ENCODE measurements at regions not wholly inside any gene's neighbourhood (a gene's known extent, or its start where the extent isn't known, plus 50 kb on each side); places are given as distances from the start of the nearest gene placed in this dataset.

DNA sequence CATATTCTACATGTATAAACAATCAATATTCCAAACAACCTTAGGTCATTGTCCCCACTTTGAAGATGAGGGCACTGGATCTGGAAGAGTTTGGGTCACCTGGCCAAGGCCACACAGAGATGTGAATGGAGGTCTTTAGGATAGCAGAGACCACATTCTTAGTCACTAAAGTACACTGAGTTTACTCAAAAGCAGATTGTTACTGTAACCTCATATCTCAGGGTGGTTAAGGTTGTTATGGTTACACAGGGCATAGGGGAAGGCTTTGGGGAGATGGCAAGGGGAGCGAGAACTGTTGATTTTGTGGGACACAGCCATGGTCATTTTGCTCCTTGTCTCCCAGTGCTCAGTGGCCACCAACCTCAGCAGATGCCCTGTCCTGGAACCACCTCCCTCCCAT, 109.4 kb downstream of the GATA6 start:
- H3K4me1 Mint-ChIP-seq (ENCODE audit: low read depth), result peaks cover 9% of the 10 kb centered on the region
- no peak overlapping the region for H3K27ac Mint-ChIP-seq (ENCODE audit: unreplicated experiment)
- peaks cover 5% of the 10 kb centered on the region for H3K9me3 Mint-ChIP-seq (ENCODE audit: low read depth)
- no peak overlapping the region for H3K4me3 Mint-ChIP-seq (ENCODE audit: unreplicated experiment)
- peaks cover 6% of the 10 kb centered on the region for H3K27me3 Mint-ChIP-seq (ENCODE audit: low read depth)
- no peak for DNase-seq (ENCODE audit: low spot score)
- TF ChIP-seq, protein P1, sequence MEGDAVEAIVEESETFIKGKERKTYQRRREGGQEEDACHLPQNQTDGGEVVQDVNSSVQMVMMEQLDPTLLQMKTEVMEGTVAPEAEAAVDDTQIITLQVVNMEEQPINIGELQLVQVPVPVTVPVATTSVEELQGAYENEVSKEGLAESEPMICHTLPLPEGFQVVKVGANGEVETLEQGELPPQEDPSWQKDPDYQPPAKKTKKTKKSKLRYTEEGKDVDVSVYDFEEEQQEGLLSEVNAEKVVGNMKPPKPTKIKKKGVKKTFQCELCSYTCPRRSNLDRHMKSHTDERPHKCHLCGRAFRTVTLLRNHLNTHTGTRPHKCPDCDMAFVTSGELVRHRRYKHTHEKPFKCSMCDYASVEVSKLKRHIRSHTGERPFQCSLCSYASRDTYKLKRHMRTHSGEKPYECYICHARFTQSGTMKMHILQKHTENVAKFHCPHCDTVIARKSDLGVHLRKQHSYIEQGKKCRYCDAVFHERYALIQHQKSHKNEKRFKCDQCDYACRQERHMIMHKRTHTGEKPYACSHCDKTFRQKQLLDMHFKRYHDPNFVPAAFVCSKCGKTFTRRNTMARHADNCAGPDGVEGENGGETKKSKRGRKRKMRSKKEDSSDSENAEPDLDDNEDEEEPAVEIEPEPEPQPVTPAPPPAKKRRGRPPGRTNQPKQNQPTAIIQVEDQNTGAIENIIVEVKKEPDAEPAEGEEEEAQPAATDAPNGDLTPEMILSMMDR (IDR thresholded peaks at IDR 0.05), result no peak
- no peaks in the 10 kb centered on the region for H3K36me3 Mint-ChIP-seq (ENCODE audit: low read depth)

DNA sequence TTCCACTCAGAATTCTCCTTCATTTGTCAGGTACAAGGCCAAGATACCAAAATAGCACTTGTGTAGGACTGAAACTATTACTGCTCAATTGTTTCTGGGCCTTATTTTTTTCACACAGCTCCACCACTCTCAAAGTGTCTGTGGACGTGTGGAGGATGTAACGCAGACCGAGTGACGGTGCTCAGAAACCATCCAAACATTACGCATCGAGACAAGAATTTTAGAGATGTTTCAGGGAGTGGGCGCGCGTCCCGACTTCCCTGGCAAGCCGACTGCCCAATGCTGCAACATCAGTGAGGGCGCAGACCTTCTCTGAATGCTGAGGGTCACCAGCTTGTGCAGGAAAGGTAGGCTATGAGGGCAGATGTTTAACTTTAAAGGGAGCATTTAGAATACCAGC, 108.4 kb downstream of the GATA6 start:
- Mint-ChIP-seq H3K27me3 (ENCODE audit: low read depth) (peaks cover 7% of the 10 kb centered on the region), H3K27ac (ENCODE audit: unreplicated experiment) (no peak overlapping the region), H3K4me3 (ENCODE audit: unreplicated experiment) (no peak overlapping the region), H3K36me3 (ENCODE audit: low read depth) (no peaks in the 10 kb centered on the region), H3K4me1 (ENCODE audit: low read depth) (peaks cover 5% of the 10 kb centered on the region), H3K9me3 (ENCODE audit: low read depth) (peaks cover 5% of the 10 kb centered on the region)
- no peak for DNase-seq (ENCODE audit: low spot score)
- TF ChIP-seq, protein P1 (IDR thresholded peaks at IDR 0.05), result no peak

DNA sequence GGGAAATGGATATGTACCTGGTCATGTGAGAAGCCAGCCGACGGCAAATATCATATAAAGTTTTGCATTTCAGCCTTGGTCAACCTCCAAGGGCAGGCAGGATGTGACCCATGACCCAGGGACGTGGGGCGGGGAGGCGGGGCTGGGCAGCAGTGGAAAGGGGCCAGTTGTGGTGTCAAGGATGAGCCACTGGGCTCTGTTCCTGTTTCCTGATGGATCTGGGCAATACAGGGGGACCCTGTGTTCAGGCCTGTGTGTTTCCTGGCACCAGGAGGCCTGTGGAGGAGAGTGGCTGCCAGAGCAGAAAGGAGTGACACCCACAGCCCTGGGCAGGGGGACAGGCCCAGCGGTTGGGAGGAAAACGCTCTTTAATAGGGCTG, 106.9 kb downstream of the GATA6 start:
- Mint-ChIP-seq H3K4me1 (ENCODE audit: low read depth) (no peaks in the 10 kb centered on the region), H3K9me3 (ENCODE audit: low read depth) (peaks cover 5% of the 10 kb centered on the region), H3K36me3 (ENCODE audit: low read depth) (no peaks in the 10 kb centered on the region), H3K27ac (ENCODE audit: unreplicated experiment) (no peak overlapping the region), H3K4me3 (ENCODE audit: unreplicated experiment) (no peak overlapping the region), H3K27me3 (ENCODE audit: low read depth) (peaks cover 13% of the 10 kb centered on the region)
- TF ChIP-seq, protein P1 (IDR thresholded peaks at IDR 0.05), result no peak
- no peak for DNase-seq (ENCODE audit: low spot score)

GRCh38 chr18:22275706-22276333, 106.4 kb downstream of the GATA6 start:
- Mint-ChIP-seq H3K27me3 (ENCODE audit: low read depth) (peaks cover 15% of the 10 kb centered on the region), H3K4me1 (ENCODE audit: low read depth) (no peaks in the 10 kb centered on the region), H3K27ac (ENCODE audit: unreplicated experiment) (no peak overlapping the region), H3K36me3 (ENCODE audit: low read depth) (no peaks in the 10 kb centered on the region), H3K4me3 (ENCODE audit: unreplicated experiment) (no peak overlapping the region), H3K9me3 (ENCODE audit: low read depth) (peaks cover 5% of the 10 kb centered on the region)
- TF ChIP-seq, protein P1 (IDR thresholded peaks at IDR 0.05), result no peak
- DNase-seq (ENCODE audit: low spot score), result no peak

- Mint-ChIP-seq H3K27ac (ENCODE audit: unreplicated experiment) (no peak overlapping the region), H3K4me3 (ENCODE audit: unreplicated experiment) (no peak overlapping the region), H3K27me3 (ENCODE audit: low read depth) (peaks cover 25% of the 10 kb centered on the region), H3K4me1 (ENCODE audit: low read depth) (no peaks in the 10 kb centered on the region), H3K36me3 (ENCODE audit: low read depth) (no peaks in the 10 kb centered on the region), H3K9me3 (ENCODE audit: low read depth) (peaks cover 5% of the 10 kb centered on the region)
- no peak for DNase-seq (ENCODE audit: low spot score)
- TF ChIP-seq, protein P1 (IDR thresholded peaks at IDR 0.05), result no peak
Measured at GRCh38 chr18:22273101-22274039, 104.0 kb downstream of the GATA6 start.
